ENCODE measurements at regions not wholly inside any gene's neighbourhood (a gene's known extent, or its start where the extent isn't known, plus 50 kb on each side); places are given as distances from the start of the nearest gene placed in this dataset.

GRCh38 chr10:78392197-78392596, 358.5 kb downstream of the RPS24 start:
- ATAC-seq (no peak), DNase-seq (no peak)

GRCh38 chr10:78393094-78393493, 359.4 kb downstream of the RPS24 start:
- no peak for ATAC-seq
- no peak for DNase-seq

- no peak for DNase-seq
- no peak for ATAC-seq
These were observed 360.4 kb downstream of the RPS24 start for GRCh38 chr10:78394047-78394446.

- DNase-seq (no peak), ATAC-seq (no peak)
These were observed 361.5 kb downstream of the RPS24 start for GRCh38 chr10:78395162-78395561.

GRCh38 chr10:78396754-78397153, 363.1 kb downstream of the RPS24 start:
- ATAC-seq, result no peak
- DNase-seq, result no peak

DNA sequence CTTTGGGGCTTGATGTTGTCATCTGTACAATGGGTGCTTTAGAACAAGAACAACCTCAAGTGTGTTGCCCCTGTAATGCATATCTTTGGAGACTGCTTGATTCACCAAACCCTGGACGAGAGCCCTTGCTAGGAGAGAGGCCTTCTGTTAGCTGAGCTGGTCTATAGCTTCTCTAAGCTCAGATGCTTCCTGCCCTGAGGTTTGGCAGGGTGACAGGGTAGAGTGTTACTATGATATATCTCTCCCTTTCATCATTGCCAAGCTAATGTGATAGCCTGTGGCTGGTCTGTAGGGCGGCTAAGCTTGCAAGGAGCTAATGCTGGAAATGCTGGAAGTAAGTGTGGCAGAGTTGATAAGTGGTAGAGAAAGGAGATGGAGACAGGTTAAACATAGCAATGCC, 364.1 kb downstream of the RPS24 start:
- ATAC-seq, result no peak
- DNase-seq, result no peak

- ATAC-seq, result no peak
- no peak for DNase-seq
These were observed 364.7 kb downstream of the RPS24 start for GRCh38 chr10:78398382-78398781.

GRCh38 chr10:78401624-78402367, 368.1 kb downstream of the RPS24 start:
- ATAC-seq (no peak), DNase-seq (no peak)

- ATAC-seq, result no peak
These were observed 368.9 kb downstream of the RPS24 start for GRCh38 chr10:78402591-78402990.

DNA sequence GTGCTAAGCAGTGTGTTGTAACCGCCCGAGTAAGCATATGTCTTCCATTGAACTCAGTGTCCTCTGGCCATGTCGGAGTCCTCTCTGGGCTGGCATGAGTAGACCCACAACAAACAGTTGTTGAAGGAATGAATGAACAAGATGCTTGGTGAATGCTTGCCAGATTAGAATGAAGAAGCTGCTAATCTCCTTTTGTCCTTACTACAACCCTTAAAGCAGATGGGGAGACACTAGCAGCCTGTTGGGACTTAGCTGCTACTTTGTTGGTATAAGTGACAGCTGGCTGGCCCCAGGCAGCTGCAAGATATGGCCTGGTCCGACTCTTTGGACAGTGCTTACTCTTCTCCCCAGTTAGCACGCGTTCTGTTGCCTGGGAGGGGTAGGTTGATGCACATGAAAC, 370.1 kb downstream of the RPS24 start:
- no peak for DNase-seq
- no peak for ATAC-seq

More at GRCh38 chr10:78402591-78402990, 368.9 kb downstream of the RPS24 start:
- DNase-seq, result no peak

DNA sequence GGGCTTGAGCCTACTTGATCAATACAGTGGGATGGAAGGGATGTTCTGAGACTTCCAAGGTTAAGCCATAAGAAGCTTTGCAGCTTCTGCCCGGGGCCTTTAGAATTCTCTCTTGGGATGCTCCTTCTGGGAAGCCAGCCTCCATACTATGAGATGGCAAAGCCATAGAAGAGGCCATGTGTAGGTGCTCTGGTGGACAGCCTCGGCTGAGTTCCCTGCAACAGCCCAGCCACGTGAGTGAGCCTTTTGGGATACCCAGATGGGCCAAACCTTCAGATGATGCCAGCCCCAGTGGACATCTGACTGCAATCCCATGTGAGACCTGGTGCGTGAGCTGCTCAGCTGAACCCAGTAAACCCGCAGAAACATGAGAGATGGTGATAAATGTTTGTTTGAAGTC, 370.6 kb downstream of the RPS24 start:
- no peak for ATAC-seq
- no peak for DNase-seq

DNA sequence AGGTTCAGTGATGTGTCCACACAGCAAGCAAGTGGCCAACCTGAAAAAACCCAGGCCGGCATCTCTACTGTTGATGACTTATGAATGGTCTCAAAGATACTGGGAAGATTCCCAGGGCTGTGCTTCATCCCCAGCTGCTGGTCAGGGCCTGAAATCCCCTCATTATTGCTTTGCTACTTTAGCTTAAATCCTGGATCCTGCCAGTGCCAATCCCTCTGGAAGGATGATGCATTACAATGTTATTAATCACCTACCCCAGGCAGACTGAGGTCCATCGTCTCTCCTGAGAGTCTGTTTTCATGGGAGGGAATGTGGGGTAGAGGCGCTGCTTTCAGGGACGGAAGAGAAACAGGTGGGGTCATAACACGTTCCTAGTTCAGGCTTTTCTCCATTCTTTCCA, 371.6 kb downstream of the RPS24 start:
- DNase-seq (no peak), ATAC-seq (no peak)

DNA sequence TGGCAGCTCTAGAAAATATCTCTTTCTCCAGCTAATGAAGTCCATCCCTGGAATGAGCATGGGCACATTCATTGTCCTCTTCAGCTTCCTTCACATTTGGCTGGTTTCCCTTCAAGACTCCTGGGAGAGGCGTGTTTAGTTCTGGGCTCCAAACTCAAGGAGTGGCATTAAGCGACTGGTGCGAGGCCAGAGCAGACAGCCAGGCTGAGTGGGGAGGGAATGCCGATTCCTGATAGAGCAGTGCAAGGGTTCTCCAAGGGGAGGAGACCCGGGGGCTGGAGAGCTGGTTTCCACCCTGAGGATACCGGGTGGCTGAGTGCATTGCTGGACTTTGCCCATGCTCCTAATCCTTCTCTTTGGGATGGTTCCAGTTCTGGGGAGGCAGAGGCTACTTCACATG, 372.1 kb downstream of the RPS24 start:
- no peak for ATAC-seq
- no peak for DNase-seq

DNA sequence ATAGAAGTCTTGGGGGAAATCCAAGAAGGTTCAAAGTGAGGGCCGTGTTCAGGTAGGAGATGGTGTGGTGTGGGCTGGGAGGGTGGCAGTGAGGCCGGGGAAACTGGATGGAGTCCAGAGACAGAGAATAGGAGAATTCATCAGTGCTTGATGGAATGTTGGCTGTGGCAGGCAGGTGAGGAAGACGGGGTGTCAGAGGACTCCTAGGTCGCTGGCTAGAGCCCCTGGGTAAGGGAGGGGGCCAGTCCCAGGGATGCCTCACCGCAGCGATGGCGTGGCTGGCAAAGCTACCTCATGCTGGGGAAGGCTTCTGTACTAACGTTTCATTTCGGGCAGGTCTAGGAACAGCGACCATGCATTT, 373.0 kb downstream of the RPS24 start:
- ATAC-seq (no peak), DNase-seq (no peak)

DNA sequence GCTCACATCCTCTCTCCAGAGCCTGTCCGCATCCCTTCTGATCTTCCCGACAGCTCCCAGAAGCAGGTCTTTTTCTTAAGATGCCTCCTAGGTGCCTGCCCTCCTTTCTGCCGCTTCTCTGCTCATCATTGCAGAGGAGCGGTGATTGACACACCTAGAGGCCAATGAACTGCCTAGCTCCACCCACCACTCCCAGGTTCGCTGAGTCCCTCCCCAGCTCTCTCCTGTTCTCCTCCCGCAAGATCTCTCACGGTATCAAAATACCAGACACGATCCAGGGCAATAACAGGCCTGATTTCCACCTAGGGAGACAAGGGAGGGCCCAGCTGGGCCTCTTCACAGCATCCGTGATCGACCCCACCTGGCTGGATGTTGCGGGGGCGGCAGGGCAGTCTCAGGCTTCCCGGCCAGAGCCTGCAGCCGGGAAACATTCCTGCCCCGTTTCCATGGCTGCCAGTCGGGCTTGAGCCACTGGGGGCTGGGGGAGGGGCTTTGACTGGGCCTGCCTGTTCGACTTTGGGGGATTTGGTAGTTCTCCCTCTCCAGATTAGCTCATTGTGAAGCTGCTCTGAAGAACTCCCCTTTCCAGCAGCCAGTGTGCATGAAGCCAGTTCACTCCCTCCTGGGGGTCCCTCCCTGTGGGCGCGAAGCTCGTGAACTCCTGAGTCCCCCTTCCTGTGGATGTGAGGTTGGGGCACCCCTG, 373.5 kb downstream of the RPS24 start:
- peak; percentile 68 for ATAC-seq
- peak; percentile 65 for DNase-seq

DNA sequence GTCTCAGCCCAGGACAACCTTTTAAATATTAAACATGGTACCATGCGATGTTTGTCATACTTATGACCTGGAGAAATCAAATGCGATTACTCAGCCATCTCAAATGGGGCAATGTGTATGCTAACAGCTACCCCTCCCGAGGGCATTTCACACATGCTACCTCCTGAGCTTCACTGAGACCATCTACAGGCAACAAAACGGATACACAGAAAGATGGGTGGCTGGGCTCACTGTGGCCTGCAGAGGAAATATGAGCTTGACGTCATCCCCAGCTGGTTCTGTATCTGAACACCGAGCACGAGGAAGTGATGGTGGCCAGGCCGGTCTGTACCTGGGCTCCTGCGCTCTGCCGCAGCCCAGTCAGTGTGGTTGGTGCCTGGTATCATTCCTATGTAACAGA, 374.3 kb downstream of the RPS24 start:
- DNase-seq (no peak), ATAC-seq (no peak)

- DNase-seq, result no peak
- ATAC-seq, result no peak
These were observed 375.2 kb downstream of the RPS24 start for GRCh38 chr10:78408671-78409472.

- ATAC-seq (no peak), DNase-seq (no peak)
These were observed 376.6 kb downstream of the RPS24 start for GRCh38 chr10:78410046-78410965.

DNA sequence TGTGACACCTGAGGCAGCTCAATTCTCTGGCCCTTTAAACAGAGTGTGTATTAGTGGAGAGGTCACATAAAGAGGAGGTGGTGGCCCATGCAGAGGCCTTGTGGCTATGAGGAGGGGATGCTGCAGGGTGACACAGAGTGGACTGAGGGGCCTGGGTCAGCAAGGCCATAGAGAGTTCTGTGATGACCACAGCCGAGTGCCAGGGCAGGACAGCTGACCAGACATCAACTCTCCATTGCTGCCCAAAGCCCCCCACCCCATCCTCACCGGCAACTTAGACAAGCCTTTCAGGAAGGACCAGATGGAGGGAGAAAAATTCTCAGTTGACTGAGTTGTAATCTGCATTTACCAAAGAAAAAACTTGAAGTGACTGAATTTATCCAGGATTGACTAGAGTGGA, 378.1 kb downstream of the RPS24 start:
- ATAC-seq, result no peak
- DNase-seq, result no peak

DNA sequence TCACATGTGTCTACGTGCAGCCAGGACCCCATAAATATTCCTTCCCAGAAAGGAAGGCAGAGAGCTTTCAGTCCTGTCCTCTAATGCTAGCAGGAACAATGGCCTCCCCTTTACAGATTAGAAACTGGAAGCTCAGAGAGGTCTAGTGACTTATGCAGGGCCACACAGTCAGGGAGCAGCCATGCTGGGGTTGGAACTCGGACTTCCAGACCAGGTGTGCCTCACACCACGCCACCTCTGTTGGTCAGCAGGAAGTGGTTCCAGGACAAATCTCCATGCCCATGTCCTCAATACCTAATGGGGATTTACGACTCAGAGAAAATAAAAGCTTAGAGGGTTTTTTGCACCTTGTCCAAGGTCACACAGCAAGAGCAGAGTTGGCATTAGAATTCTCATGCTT, 378.9 kb downstream of the RPS24 start:
- no peak for ATAC-seq
- DNase-seq, result no peak

- no peak for DNase-seq
- no peak for ATAC-seq
These were observed 379.7 kb downstream of the RPS24 start for GRCh38 chr10:78413076-78414055.
